Ectodermal cell (in vitro differentiated cells): ENCODE measurements at regions not wholly inside any gene's neighbourhood (a gene's known extent, or its start where the extent isn't known, plus 50 kb on each side); places are given as distances from the start of the nearest gene placed in this dataset.

Source experiments
- H3K27ac ChIP-seq: 2 replicates; pipeline ENCODE4 v1.7.0; 2013; ENCODE audit warnings: mild to moderate bottlenecking, low read depth, low read length; ENCODE audit not compliant: insufficient read depth, poor library complexity, severe bottlenecking
- H3K27me3 ChIP-seq: 2 replicates; pipeline ENCODE4 v1.7.0; 2013; ENCODE audit warnings: mild to moderate bottlenecking, low read length; ENCODE audit not compliant: insufficient read depth, control insufficient read depth, poor library complexity, severe bottlenecking
- H3K36me3 ChIP-seq: one replicate; pipeline ENCODE4 v1.7.0; 2013; ENCODE audit warnings: low read length; ENCODE audit not compliant: control insufficient read depth, insufficient read depth
- H3K4me1 ChIP-seq: one replicate; pipeline ENCODE4 v1.7.0; 2013; ENCODE audit warnings: low read length; ENCODE audit not compliant: control insufficient read depth, insufficient read depth
- H3K4me3 ChIP-seq: 2 replicates; pipeline ENCODE4 v1.7.0; 2013; ENCODE audit warnings: low read depth, low read length, control low read depth; ENCODE audit not compliant: insufficient read depth
- H3K9me3 ChIP-seq: 2 replicates; pipeline ENCODE4 v1.7.0; 2013; ENCODE audit warnings: mild to moderate bottlenecking, low read length, moderate library complexity; ENCODE audit not compliant: control insufficient read depth
- WGBS, 2 experiments: methylation state at CpG; one replicate each; pipeline ENCODE4 v1.1.7; 2013; ENCODE audit warnings: missing lambda C conversion rate in 2 of 2; 5-methylcytosine and 5-hydroxymethylcytosine counted together

DNA sequence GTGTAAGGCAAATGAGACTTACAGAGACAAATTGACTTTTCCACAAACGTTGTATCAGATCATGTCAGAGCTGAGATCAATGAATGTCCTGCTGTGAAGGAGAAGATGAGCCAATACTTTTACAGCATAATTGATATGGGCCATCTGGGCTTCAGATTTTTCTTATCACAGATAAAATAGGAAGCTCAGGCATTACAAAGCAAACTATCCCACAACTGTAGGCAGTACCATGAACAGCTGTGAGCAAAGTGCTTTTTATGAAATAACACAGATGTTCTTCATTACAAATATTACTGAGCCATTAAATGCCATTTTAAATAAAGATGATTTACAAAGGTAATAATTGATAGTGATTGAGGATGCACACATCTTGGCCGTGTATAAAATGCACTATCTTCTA lies 852.3 kb downstream of the OTOL1 start:
- Histone ChIP-seq H3K9me3 (no peaks in the 10 kb centered on the region), H3K4me1 (no peaks in the 10 kb centered on the region), H3K4me3 (no peak overlapping the region), H3K27ac (no peak overlapping the region), H3K36me3 (no peaks in the 10 kb centered on the region), H3K27me3 (no peaks in the 10 kb centered on the region)
- WGBS, 2 experiments, result 86 to 88% methylated on average over 1 of the region's 2 CpGs

DNA sequence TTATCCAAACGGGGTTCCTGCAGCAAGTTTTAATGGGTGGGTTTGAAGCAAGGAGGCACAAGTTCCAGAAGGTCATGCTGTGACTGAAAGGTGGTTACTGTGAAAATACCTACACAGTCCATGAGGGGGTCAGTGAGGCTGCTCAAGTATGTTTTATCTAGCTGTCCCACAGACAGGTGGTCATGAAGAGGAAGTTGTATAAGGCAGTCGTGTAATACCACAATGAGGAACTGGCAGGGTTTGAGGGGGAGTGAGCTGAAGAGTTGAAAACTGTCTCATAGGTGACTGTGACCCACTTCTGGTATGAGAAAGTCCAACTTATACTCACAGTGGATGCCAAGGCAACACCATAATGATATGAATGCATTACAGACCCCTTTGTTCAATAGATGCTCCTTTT lies 856.8 kb downstream of the OTOL1 start:
- 83 to 93% methylated on average over 2 of the region's 2 CpGs for WGBS, 2 experiments

DNA sequence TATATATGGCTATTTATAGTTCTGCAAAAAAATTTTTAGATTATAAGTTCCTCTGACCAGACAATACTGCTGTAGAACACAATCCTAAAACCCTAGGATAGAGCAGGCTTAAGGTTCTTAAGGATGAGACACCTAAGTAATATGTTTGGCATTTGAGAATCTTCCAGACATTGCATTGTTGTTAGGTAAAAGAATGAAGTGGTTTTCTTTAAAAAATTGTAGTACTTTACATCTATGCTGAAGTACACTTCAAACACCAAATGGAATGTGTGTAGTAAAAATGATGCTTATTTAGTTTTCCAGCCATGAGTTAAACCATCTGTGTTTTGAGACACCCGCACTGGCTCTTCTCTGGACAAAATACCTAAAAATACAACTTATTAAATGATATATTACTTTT lies 857.7 kb downstream of the OTOL1 start:
- Histone ChIP-seq H3K4me3 (no peak overlapping the region), H3K27me3 (no peaks in the 10 kb centered on the region), H3K27ac (no peak overlapping the region), H3K4me1 (no peaks in the 10 kb centered on the region), H3K36me3 (no peaks in the 10 kb centered on the region), H3K9me3 (no peaks in the 10 kb centered on the region)
- WGBS, 2 experiments, result no CpG with 5 or more reads among the region's 1 CpG

More for the DNA sequence above, 856.8 kb downstream of the OTOL1 start:
- H3K9me3 ChIP-seq, result no peaks in the 10 kb centered on the region
- H3K4me1 ChIP-seq, result no peaks in the 10 kb centered on the region
- no peak overlapping the region for H3K27ac ChIP-seq
- H3K4me3 ChIP-seq, result no peak overlapping the region
- no peaks in the 10 kb centered on the region for H3K27me3 ChIP-seq
- no peaks in the 10 kb centered on the region for H3K36me3 ChIP-seq

GRCh38 chr3:162365066-162365719 lies 868.6 kb downstream of the OTOL1 start:
- Histone ChIP-seq H3K9me3 (no peaks in the 10 kb centered on the region), H3K27me3 (no peaks in the 10 kb centered on the region), H3K4me3 (no peak overlapping the region), H3K27ac (no peak overlapping the region), H3K4me1 (no peaks in the 10 kb centered on the region), H3K36me3 (no peaks in the 10 kb centered on the region)
- 65 to 86% methylated on average over 2 to 4 of the region's 4 CpGs for WGBS, 2 experiments

GRCh38 chr3:162366166-162366766 lies 869.7 kb downstream of the OTOL1 start:
- H3K27ac ChIP-seq, result no peak overlapping the region

DNA sequence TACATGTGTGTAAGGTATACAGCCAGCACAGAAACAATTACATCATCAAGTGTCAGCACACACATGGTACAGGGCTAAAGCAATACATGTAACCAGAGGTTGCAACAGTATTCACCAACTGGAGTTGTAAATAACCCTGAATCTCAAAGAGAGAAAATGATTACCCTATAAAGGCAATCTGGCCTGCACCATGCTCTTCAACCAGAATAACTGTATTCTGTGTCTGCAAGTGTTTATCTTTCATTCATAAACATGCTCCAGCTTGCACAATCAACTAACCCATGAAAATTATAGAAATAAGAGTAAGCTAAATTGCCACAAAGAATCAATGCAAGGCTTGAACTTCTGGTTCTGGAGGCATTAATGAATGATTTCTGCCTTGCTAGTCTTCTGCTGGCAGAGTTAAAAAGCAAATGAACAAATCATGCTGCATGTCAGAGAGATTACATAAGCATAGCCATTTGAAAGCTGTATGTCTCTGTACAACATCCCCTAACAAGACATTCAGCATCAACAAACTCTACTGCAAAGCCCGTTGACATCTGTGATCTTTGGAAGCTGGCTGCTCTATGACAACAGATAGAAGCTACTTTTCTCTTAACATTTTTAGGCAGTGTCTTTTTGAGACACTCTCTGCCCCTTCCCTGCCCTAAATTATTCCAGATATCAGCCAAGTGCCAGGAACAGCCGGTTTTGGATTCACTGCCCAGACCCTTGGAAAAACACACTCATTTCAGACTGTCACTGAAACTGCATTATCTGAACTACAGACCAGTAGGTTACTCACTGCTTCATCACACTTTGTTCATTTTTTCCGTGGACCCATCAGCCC lies 871.0 kb downstream of the OTOL1 start:
- 58% methylated on average over 3 of the region's 3 CpGs for WGBS, 2 experiments
- Histone ChIP-seq H3K27ac (no peak overlapping the region), H3K4me3 (no peak overlapping the region), H3K36me3 (no peaks in the 10 kb centered on the region), H3K27me3 (no peaks in the 10 kb centered on the region), H3K9me3 (no peaks in the 10 kb centered on the region), H3K4me1 (no peaks in the 10 kb centered on the region)

More at GRCh38 chr3:162366166-162366766, 869.7 kb downstream of the OTOL1 start:
- Histone ChIP-seq H3K36me3 (no peaks in the 10 kb centered on the region), H3K9me3 (no peaks in the 10 kb centered on the region), H3K4me3 (no peak overlapping the region), H3K27me3 (no peaks in the 10 kb centered on the region), H3K4me1 (no peaks in the 10 kb centered on the region)
- WGBS, 2 experiments, result 100% methylated on average over 2 to 4 of the region's 4 CpGs

- Histone ChIP-seq H3K27ac (no peak overlapping the region), H3K4me3 (no peak overlapping the region), H3K9me3 (no peaks in the 10 kb centered on the region), H3K27me3 (no peaks in the 10 kb centered on the region), H3K4me1 (no peaks in the 10 kb centered on the region), H3K36me3 (no peaks in the 10 kb centered on the region)
- 71 to 83% methylated on average over 4 of the region's 4 CpGs for WGBS, 2 experiments
These were observed 871.8 kb downstream of the OTOL1 start for GRCh38 chr3:162368417-162368816.

DNA sequence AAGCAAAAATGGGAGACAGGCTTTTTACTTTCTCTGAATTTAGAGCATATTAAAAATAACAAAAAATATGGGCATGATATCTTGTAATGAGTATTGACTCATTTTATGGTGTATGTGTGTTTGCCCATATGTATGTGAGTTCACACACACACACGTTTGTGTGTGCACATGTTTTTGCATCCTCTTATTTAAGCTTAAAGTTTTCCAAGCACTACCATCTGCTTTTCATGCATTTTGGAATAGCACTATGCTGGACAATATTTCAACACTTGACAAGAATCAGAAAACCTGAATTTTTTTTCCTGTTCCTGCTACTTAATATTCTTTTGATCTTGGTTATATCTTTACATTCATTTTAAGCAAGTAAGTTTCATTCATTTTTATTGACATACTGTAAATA lies 872.7 kb downstream of the OTOL1 start:
- Histone ChIP-seq H3K36me3 (no peaks in the 10 kb centered on the region), H3K9me3 (no peaks in the 10 kb centered on the region), H3K4me3 (no peak overlapping the region), H3K27me3 (no peaks in the 10 kb centered on the region), H3K4me1 (no peaks in the 10 kb centered on the region), H3K27ac (no peak overlapping the region)
- WGBS, 2 experiments, result 94 to 100% methylated on average over 1 of the region's 1 CpG

DNA sequence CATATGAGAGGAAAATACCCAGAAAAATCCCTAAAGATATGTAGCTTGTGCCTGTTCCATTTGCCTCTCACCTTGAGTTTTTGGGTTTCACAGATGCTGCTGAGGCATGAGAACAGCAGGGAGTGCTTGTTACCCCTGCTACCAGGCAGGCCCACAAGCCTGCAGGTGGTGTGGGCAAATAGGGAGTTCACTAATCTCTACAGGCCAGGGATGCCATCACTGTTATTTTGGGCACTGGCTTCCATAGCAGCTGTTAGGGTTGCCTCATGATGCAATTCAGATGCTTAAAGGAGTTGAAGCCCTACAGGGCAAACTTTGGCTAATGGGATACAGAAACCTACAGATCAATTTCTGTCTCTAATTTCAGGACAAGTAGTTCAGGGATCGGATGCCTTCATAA lies 873.5 kb downstream of the OTOL1 start:
- 97 to 100% methylated on average over 1 of the region's 1 CpG for WGBS, 2 experiments
- Histone ChIP-seq H3K27ac (no peak overlapping the region), H3K4me1 (no peaks in the 10 kb centered on the region), H3K4me3 (no peak overlapping the region), H3K27me3 (no peaks in the 10 kb centered on the region), H3K9me3 (no peaks in the 10 kb centered on the region), H3K36me3 (no peaks in the 10 kb centered on the region)

DNA sequence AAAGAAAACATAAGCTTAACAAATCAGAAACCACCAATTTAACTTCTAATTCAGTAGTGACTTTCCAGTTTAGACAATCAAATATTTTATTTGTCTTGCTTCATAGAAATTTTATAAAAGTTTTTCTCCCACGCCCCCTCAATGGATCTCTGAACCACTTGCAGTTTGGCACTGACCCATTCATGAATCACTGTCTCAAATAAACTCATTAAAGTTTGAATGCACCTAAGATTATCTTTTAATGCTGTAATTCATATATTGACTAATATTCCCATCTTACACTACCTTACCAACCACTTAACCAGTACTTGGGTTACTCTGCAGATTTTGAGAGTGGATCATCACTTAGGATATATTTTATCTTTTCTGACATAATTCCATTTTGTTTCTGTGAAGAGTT lies 880.2 kb downstream of the OTOL1 start:
- H3K27me3 ChIP-seq, result no peaks in the 10 kb centered on the region
- WGBS, 2 experiments, result 83 to 100% methylated on average over 1 of the region's 1 CpG
- no peak overlapping the region for H3K4me3 ChIP-seq
- H3K9me3 ChIP-seq, result no peaks in the 10 kb centered on the region
- no peaks in the 10 kb centered on the region for H3K4me1 ChIP-seq
- no peak overlapping the region for H3K27ac ChIP-seq
- no peaks in the 10 kb centered on the region for H3K36me3 ChIP-seq
